ENCODE measurements at regions not wholly inside any gene's neighbourhood (a gene's known extent, or its start where the extent isn't known, plus 50 kb on each side); places are given as distances from the start of the nearest gene placed in this dataset.

DNA sequence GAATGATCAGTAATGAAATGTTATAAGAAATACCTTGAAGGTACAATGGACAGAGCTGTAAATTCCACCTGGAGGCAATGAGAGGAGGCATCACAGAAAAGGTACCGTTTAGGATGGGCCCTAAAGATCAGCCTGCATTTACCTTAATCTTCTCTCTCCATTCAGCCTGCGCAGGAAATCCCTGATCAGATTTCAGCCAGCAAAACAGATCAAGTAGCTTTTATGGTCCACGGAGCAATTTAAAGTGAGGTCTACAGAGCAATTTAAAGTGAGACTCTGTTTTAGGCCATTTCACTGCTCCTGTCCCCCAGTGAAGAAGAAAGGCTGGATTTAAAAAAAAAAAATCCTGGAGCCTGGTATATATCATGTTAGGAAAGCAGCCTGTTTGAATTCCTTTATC is 195.1 kb upstream of the VCX start:
- TF ChIP-seq, protein P1, sequence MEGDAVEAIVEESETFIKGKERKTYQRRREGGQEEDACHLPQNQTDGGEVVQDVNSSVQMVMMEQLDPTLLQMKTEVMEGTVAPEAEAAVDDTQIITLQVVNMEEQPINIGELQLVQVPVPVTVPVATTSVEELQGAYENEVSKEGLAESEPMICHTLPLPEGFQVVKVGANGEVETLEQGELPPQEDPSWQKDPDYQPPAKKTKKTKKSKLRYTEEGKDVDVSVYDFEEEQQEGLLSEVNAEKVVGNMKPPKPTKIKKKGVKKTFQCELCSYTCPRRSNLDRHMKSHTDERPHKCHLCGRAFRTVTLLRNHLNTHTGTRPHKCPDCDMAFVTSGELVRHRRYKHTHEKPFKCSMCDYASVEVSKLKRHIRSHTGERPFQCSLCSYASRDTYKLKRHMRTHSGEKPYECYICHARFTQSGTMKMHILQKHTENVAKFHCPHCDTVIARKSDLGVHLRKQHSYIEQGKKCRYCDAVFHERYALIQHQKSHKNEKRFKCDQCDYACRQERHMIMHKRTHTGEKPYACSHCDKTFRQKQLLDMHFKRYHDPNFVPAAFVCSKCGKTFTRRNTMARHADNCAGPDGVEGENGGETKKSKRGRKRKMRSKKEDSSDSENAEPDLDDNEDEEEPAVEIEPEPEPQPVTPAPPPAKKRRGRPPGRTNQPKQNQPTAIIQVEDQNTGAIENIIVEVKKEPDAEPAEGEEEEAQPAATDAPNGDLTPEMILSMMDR (conservative IDR thresholded peaks at IDR 0.05; ENCODE audit: control insufficient read depth, insufficient read depth, low read depth, low read length), result no peak
- no peak for DNase-seq (ENCODE audit: low read depth)
- no peak overlapping the region for H3K4me3 ChIP-seq (ENCODE audit: control insufficient read depth, low read depth, low read length)

DNA sequence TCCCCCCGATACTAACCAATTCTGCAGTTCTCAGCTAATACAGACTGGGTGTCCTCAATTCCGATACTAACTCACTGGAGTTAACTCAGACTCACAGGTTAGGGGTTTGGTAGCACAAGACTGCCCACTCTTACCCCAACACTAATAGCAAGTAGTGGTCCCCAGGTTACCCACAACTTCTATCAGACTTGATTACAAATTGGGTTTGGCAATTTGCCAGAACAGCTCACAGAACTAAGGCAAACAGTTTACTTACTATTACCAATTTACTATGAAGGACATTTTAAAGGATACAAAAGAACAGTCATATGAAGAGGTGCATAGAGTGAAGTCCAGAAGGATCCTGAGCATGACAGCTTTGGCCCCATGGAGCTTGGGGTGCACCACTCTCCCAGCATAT is 201.8 kb upstream of the VCX start:
- no peak overlapping the region for H3K4me3 ChIP-seq (ENCODE audit: control insufficient read depth, low read depth, low read length)
- TF ChIP-seq, protein P1 (conservative IDR thresholded peaks at IDR 0.05; ENCODE audit: control insufficient read depth, insufficient read depth, low read depth, low read length), result no peak
- no peak for DNase-seq (ENCODE audit: low read depth)

DNA sequence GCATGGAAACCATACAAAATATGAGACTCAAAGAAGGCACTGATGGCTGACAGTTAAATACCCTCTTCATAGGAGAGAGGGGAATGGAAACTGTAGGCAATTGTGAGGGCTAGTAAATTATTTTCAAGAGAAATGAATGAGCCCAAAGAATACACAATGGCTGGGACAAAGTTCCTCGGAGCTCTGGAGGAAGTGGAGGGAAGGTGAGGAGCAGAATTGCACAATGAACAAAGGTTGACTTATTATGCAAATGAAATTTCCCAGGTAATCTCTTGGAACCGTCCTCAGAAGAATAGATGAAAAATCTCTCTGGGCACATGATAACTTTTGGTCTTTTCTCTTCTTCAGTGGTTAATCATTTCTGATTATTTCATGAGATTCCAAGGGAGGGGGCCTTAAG is 202.6 kb upstream of the VCX start:
- DNase-seq (ENCODE audit: low read depth), result no peak
- TF ChIP-seq, protein P1 (conservative IDR thresholded peaks at IDR 0.05; ENCODE audit: control insufficient read depth, insufficient read depth, low read depth, low read length), result no peak

DNA sequence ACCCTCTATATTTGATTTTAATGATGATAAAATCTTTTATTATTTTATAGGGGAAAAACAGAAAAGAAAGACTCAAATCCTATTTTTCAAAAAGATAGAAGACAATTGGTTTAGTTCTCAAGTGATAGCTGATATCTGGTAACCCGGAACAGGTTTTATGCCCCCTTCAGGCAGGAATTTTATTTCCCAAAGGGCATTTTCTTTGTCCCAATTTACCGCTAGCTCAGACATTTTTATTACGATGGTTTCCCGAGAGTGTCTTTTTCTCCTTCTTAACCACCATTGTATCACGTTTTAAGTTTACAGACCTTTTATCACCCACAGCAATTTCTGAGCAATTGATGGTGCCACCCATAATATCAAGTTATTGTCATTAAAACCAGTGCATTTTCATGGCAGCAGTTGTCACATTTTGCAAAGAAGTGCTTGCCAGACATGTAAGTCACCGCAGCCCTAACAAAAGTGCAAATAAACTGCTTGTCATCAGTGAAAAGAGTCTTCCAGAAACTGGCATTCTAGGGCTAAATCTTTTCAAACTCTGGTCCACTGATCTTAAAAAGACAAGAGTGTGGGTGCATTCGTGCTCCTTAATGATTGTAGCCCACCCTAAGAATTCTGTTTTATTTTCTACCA is 204.8 kb upstream of the VCX start:
- no peak overlapping the region for H3K4me3 ChIP-seq (ENCODE audit: control insufficient read depth, low read depth, low read length)
- TF ChIP-seq, protein P1 (conservative IDR thresholded peaks at IDR 0.05; ENCODE audit: control insufficient read depth, insufficient read depth, low read depth, low read length), result no peak
- no peak for DNase-seq (ENCODE audit: low read depth)

More for the DNA sequence above, 202.6 kb upstream of the VCX start:
- no peak overlapping the region for H3K4me3 ChIP-seq (ENCODE audit: control insufficient read depth, low read depth, low read length)

DNA sequence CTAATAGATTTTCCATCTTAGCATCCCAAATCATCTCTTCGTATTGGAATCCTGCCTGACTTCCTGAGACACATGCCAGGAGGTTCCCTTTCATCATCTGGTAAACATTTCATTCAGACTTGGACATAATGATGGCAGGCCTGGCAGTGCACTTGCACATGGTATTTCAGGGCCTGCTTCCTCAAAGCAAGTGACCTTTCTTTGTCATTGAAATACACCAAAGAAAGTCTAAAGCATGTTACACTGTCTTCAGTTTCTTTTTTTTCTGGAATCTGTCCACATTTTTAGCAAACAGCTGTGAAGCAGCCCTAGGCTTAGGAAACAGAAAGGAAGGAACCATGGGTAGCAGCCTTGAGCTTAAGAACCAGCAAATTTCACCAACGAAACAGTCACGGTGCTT is 205.9 kb upstream of the VCX start:
- TF ChIP-seq, protein P1 (conservative IDR thresholded peaks at IDR 0.05; ENCODE audit: control insufficient read depth, insufficient read depth, low read depth, low read length), result no peak
- DNase-seq (ENCODE audit: low read depth), result no peak

DNA sequence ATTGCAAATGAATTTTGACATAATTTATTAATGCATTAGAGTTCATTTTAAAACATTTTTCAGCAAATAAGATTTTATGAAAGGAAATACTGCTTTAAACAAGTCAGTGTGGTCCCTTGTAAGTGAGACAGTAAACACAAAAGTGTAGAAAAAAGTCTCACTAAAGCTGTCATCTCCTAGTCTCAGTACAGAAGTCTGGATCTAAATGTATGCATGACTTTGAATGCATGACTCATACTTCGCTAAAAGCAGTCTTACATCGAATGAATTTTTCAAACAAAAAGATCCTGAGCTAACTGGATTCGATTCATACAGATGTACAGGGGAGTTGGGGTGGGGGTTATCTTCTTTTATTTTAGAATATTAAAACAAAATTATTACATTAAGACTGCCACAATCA is 207.4 kb upstream of the VCX start:
- DNase-seq (ENCODE audit: low read depth), result no peak
- no peak overlapping the region for H3K4me3 ChIP-seq (ENCODE audit: control insufficient read depth, low read depth, low read length)
- TF ChIP-seq, protein P1 (conservative IDR thresholded peaks at IDR 0.05; ENCODE audit: control insufficient read depth, insufficient read depth, low read depth, low read length), result no peak

More for the DNA sequence above, 205.9 kb upstream of the VCX start:
- H3K4me3 ChIP-seq (ENCODE audit: control insufficient read depth, low read depth, low read length), result no peak overlapping the region

DNA sequence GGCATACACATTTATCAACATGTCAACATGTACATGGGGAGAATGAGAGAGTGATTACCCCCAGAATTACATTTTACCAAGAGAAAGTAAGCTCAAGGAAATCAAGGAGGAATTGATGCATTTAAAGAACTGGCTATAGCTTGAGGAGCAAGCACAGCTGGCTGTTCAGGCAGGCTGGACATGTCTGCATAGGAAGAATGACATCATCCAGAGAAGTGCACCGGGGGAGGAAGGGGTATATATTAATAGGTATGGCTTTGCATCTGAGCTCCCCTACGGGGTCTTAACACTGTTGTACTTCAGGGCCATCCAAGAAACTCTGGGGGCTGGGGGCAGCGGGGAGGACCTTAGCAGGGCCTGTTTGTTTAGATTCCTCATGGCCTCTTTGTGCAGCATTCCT is 222.4 kb upstream of the VCX start:
- TF ChIP-seq, protein P1 (conservative IDR thresholded peaks at IDR 0.05; ENCODE audit: control insufficient read depth, insufficient read depth, low read depth, low read length), result no peak
- no peak overlapping the region for H3K4me3 ChIP-seq (ENCODE audit: control insufficient read depth, low read depth, low read length)
- no peak for DNase-seq (ENCODE audit: low read depth)
